OCI-LY7 (cell line): ENCODE measurements at regions not wholly inside any gene's neighbourhood (a gene's known extent, or its start where the extent isn't known, plus 50 kb on each side); places are given as distances from the start of the nearest gene placed in this dataset.

Experiments used
- CTCF ChIP-seq: fragments of 200-600 bp; sonication (generic); conservative IDR thresholded peaks from 2 replicates; pipeline ENCODE4 v1.5.1; 2014; ENCODE audit warnings: mild to moderate bottlenecking, antibody characterized with exemption, low read length, moderate library complexity, mixed read lengths
- EZH2phosphoT487 ChIP-seq: fragments of 200-600 bp; sonication (generic); IDR thresholded peaks from 2 replicates; pipeline ENCODE4 v1.6.1; 2018; ENCODE audit warnings: low read depth, borderline replicate concordance, mild to moderate bottlenecking, mixed run types, antibody characterized with exemption, low read length, moderate library complexity, mixed read lengths

DNA sequence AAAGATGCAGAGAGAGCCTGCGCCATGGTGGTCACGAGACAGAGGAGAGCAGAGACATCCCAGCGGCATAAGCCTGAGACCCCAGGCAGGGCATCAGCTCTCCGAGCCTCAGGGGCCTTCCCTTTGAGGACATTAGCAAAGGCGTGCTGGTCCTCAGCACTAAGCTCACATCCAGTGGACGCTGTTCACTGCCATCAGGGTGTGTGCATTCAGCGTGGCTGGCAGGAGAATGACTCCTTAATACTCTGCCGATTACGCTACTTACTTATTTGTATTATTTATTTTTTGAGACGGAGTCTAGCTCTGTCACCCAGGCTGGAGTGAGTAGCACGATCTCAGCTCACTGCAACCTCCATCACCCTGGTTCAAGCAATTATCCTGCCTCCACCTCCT is 290.2 kb downstream of the KLF6 start:
- TF ChIP-seq CTCF, result no peak
- no peak for TF ChIP-seq EZH2phosphoT487
